ENCODE measurements at regions not wholly inside any gene's neighbourhood (a gene's known extent, or its start where the extent isn't known, plus 50 kb on each side); places are given as distances from the start of the nearest gene placed in this dataset.

GRCh38 chr5:89187883-89188465, 305.0 kb upstream of the MEF2C start:
- Histone ChIP-seq H3K27ac (no peak overlapping the region), H3K4me3 (no peak overlapping the region), H3K4me1 (no peaks in the 10 kb centered on the region), H3K9me3 (no peaks in the 10 kb centered on the region), H3K27me3 (no peaks in the 10 kb centered on the region), H3K36me3 (no peaks in the 10 kb centered on the region)
- 87 to 95% (median 93%) methylated on average over 1 of the region's 1 CpG for WGBS, 5 donors
- no peak for DNase-seq
- TF ChIP-seq CTCF (IDR thresholded peaks at IDR 0.05) (no peak), POLR2A (IDR thresholded peaks at IDR 0.05) (no peak), POLR2AphosphoS5 (IDR thresholded peaks at IDR 0.05) (no peak), EP300 (IDR thresholded peaks at IDR 0.05) (no peak)
- intact Hi-C loops (cut with DNase I; ENCODE audit: low total_unique reads) = no loop called here

- H3K27ac ChIP-seq = no peak overlapping the region
- intact Hi-C loops (cut with DNase I; ENCODE audit: low total_unique reads) = no loop called here
- no peaks in the 10 kb centered on the region for H3K36me3 ChIP-seq
- no peak overlapping the region for H3K4me3 ChIP-seq
- H3K27me3 ChIP-seq = no peaks in the 10 kb centered on the region
- H3K4me1 ChIP-seq = no peaks in the 10 kb centered on the region
- DNase-seq = no peak
- H3K9me3 ChIP-seq = no peaks in the 10 kb centered on the region
- TF ChIP-seq POLR2AphosphoS5 (IDR thresholded peaks at IDR 0.05) (no peak), CTCF (IDR thresholded peaks at IDR 0.05) (no peak), POLR2A (IDR thresholded peaks at IDR 0.05) (no peak), EP300 (IDR thresholded peaks at IDR 0.05) (no peak)
Measured at GRCh38 chr5:89187268-89187667, 304.3 kb upstream of the MEF2C start.

GRCh38 chr5:89181546-89181945, 298.6 kb upstream of the MEF2C start:
- TF ChIP-seq CTCF (IDR thresholded peaks at IDR 0.05) (no peak), POLR2A (IDR thresholded peaks at IDR 0.05) (no peak), EP300 (IDR thresholded peaks at IDR 0.05) (no peak), POLR2AphosphoS5 (IDR thresholded peaks at IDR 0.05) (no peak)
- Histone ChIP-seq H3K4me1 (no peaks in the 10 kb centered on the region), H3K9me3 (no peaks in the 10 kb centered on the region), H3K27me3 (no peaks in the 10 kb centered on the region), H3K36me3 (no peaks in the 10 kb centered on the region), H3K4me3 (no peak overlapping the region), H3K27ac (no peak overlapping the region)
- intact Hi-C loops (cut with DNase I; ENCODE audit: low total_unique reads) = no loop called here
- no peak for DNase-seq

- 73 to 86% (median 79%) methylated on average over 3 of the region's 3 CpGs for WGBS, 5 donors
- TF ChIP-seq POLR2A (IDR thresholded peaks at IDR 0.05) = no peak
- TF ChIP-seq POLR2AphosphoS5 (IDR thresholded peaks at IDR 0.05) = no peak
- no peak for TF ChIP-seq CTCF (IDR thresholded peaks at IDR 0.05)
- TF ChIP-seq EP300 (IDR thresholded peaks at IDR 0.05) = no peak
- intact Hi-C loops (cut with DNase I; ENCODE audit: low total_unique reads) = no loop called here
Measured at GRCh38 chr5:89179731-89180130, 296.7 kb upstream of the MEF2C start.

More at GRCh38 chr5:89179731-89180130, 296.7 kb upstream of the MEF2C start:
- Histone ChIP-seq H3K27me3 (no peaks in the 10 kb centered on the region), H3K9me3 (no peaks in the 10 kb centered on the region), H3K4me3 (no peak overlapping the region), H3K27ac (no peak overlapping the region), H3K36me3 (no peaks in the 10 kb centered on the region), H3K4me1 (no peaks in the 10 kb centered on the region)
- DNase-seq = no peak

Measured in stomach (tissue), 8 donors.